ENCODE measurements at regions not wholly inside any gene's neighbourhood (a gene's known extent, or its start where the extent isn't known, plus 50 kb on each side); places are given as distances from the start of the nearest gene placed in this dataset.

- TF ChIP-seq, protein P1, sequence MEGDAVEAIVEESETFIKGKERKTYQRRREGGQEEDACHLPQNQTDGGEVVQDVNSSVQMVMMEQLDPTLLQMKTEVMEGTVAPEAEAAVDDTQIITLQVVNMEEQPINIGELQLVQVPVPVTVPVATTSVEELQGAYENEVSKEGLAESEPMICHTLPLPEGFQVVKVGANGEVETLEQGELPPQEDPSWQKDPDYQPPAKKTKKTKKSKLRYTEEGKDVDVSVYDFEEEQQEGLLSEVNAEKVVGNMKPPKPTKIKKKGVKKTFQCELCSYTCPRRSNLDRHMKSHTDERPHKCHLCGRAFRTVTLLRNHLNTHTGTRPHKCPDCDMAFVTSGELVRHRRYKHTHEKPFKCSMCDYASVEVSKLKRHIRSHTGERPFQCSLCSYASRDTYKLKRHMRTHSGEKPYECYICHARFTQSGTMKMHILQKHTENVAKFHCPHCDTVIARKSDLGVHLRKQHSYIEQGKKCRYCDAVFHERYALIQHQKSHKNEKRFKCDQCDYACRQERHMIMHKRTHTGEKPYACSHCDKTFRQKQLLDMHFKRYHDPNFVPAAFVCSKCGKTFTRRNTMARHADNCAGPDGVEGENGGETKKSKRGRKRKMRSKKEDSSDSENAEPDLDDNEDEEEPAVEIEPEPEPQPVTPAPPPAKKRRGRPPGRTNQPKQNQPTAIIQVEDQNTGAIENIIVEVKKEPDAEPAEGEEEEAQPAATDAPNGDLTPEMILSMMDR (IDR thresholded peaks at IDR 0.05; ENCODE audit: extremely low read depth, low read depth, low read length): no peak
- H3K4me2 ChIP-seq (ENCODE audit: insufficient read depth, low read length): no peak overlapping the region
- H3K27me3 ChIP-seq (ENCODE audit: insufficient read depth, low read length): no peaks in the 10 kb centered on the region
- H3K4me3 ChIP-seq (ENCODE audit: insufficient read depth, low read length): no peak overlapping the region
- no peaks in the 10 kb centered on the region for H3K9me3 ChIP-seq (ENCODE audit: low read depth, low read length)
- H3K4me1 ChIP-seq (ENCODE audit: insufficient read depth, low read length): no peaks in the 10 kb centered on the region
- H3K79me2 ChIP-seq (ENCODE audit: insufficient read depth, low read length): no peaks in the 10 kb centered on the region
- no peaks in the 10 kb centered on the region for H3K36me3 ChIP-seq (ENCODE audit: insufficient read depth, low read length)
- H4K20me1 ChIP-seq (ENCODE audit: insufficient read depth, low read length): no peaks in the 10 kb centered on the region
- no peak overlapping the region for H3K27ac ChIP-seq (ENCODE audit: low read depth, low read length)
- no peak for DNase-seq (ENCODE audit: insufficient read length, low spot score, missing footprints)
- no peak overlapping the region for H2AFZ ChIP-seq (ENCODE audit: low read length)
Measured at GRCh38 chr16:55955424-55955823, 80.3 kb upstream of the CES5A start.

DNA sequence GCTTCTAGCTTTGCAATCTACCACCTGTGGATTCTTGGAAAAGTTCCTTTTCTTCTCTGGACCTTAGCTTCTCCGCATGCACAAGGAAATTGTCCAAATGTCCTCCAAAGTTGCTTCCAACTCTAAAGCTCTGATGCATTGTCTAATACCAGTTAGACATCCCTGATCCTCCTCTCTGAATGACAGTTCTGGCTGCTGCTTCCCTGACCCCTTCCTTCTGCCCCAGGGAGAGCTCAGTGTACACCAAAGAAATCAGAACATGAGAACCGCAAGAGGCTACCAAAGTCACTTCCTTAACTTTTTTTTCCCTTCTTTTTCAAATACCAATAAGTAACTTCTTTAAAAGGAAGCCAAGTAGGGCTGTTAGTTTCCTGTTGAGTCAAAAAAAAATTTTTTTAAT lies 79.7 kb upstream of the CES5A start:
- H3K9me3 ChIP-seq (ENCODE audit: low read depth, low read length): no peaks in the 10 kb centered on the region
- H3K4me3 ChIP-seq (ENCODE audit: insufficient read depth, low read length): no peak overlapping the region
- no peaks in the 10 kb centered on the region for H3K79me2 ChIP-seq (ENCODE audit: insufficient read depth, low read length)
- DNase-seq (ENCODE audit: insufficient read length, low spot score, missing footprints): no peak
- TF ChIP-seq, protein P1 (IDR thresholded peaks at IDR 0.05; ENCODE audit: extremely low read depth, low read depth, low read length): no peak
- H3K36me3 ChIP-seq (ENCODE audit: insufficient read depth, low read length): no peaks in the 10 kb centered on the region
- no peak overlapping the region for H3K4me2 ChIP-seq (ENCODE audit: insufficient read depth, low read length)
- no peak overlapping the region for H2AFZ ChIP-seq (ENCODE audit: low read length)
- H3K27me3 ChIP-seq (ENCODE audit: insufficient read depth, low read length): no peaks in the 10 kb centered on the region
- no peaks in the 10 kb centered on the region for H4K20me1 ChIP-seq (ENCODE audit: insufficient read depth, low read length)
- no peaks in the 10 kb centered on the region for H3K4me1 ChIP-seq (ENCODE audit: insufficient read depth, low read length)
- no peak overlapping the region for H3K27ac ChIP-seq (ENCODE audit: low read depth, low read length)

DNA sequence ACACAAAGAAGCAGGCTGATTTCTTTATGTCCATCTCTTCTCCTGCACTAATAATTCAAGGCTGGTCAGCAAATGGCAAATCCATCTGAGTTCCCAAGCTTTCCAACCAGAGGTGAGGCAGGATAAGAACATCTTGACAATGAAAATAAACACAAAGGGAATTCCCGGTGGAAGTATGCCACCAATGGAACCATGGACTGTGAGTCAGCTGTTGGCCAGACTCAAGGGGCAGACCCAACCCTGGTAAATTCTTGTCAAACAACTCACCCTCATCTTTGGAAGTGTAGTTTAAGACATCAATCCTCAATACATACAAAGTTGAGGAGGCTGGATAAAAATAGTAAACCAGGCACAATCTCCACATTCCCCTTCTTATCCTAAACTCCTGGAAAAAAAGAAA lies 74.3 kb upstream of the CES5A start:
- no peak for DNase-seq (ENCODE audit: insufficient read length, low spot score, missing footprints)
- no peaks in the 10 kb centered on the region for H3K9me3 ChIP-seq (ENCODE audit: low read depth, low read length)
- no peaks in the 10 kb centered on the region for H3K79me2 ChIP-seq (ENCODE audit: insufficient read depth, low read length)
- no peaks in the 10 kb centered on the region for H4K20me1 ChIP-seq (ENCODE audit: insufficient read depth, low read length)
- H2AFZ ChIP-seq (ENCODE audit: low read length): no peak overlapping the region
- H3K27me3 ChIP-seq (ENCODE audit: insufficient read depth, low read length): no peaks in the 10 kb centered on the region
- H3K27ac ChIP-seq (ENCODE audit: low read depth, low read length): no peak overlapping the region
- no peak overlapping the region for H3K4me3 ChIP-seq (ENCODE audit: insufficient read depth, low read length)
- no peaks in the 10 kb centered on the region for H3K4me1 ChIP-seq (ENCODE audit: insufficient read depth, low read length)
- no peak overlapping the region for H3K4me2 ChIP-seq (ENCODE audit: insufficient read depth, low read length)
- TF ChIP-seq, protein P1 (IDR thresholded peaks at IDR 0.05; ENCODE audit: extremely low read depth, low read depth, low read length): no peak
- no peaks in the 10 kb centered on the region for H3K36me3 ChIP-seq (ENCODE audit: insufficient read depth, low read length)

DNA sequence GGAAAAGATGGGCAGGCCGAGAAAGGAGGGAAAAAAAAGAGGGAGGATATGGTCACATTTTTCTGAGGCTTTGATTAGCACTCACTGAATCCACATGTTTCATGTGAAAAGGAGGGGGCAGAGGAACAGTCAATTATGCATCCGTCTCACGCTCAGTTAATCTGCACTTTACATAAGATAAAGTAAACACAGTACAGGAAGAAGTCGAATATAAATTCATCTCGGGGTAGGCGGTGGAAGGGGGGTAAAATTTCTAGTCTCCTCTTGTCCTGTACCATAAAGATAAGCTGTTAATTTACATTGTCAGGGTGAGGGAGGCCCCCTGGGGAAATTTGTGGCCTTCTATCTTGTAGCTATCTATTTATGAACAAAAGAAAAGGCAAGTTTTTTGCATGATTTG lies 73.1 kb upstream of the CES5A start:
- H3K9me3 ChIP-seq (ENCODE audit: low read depth, low read length): no peaks in the 10 kb centered on the region
- no peak overlapping the region for H3K4me2 ChIP-seq (ENCODE audit: insufficient read depth, low read length)
- no peaks in the 10 kb centered on the region for H3K27me3 ChIP-seq (ENCODE audit: insufficient read depth, low read length)
- no peaks in the 10 kb centered on the region for H3K79me2 ChIP-seq (ENCODE audit: insufficient read depth, low read length)
- no peak overlapping the region for H3K4me3 ChIP-seq (ENCODE audit: insufficient read depth, low read length)
- no peaks in the 10 kb centered on the region for H3K4me1 ChIP-seq (ENCODE audit: insufficient read depth, low read length)
- DNase-seq (ENCODE audit: insufficient read length, low spot score, missing footprints): no peak
- H2AFZ ChIP-seq (ENCODE audit: low read length): no peak overlapping the region
- TF ChIP-seq, protein P1 (IDR thresholded peaks at IDR 0.05; ENCODE audit: extremely low read depth, low read depth, low read length): no peak
- H4K20me1 ChIP-seq (ENCODE audit: insufficient read depth, low read length): peaks cover 3% of the 10 kb centered on the region
- no peak overlapping the region for H3K27ac ChIP-seq (ENCODE audit: low read depth, low read length)
- no peaks in the 10 kb centered on the region for H3K36me3 ChIP-seq (ENCODE audit: insufficient read depth, low read length)

Data from osteoblast (primary cell).